ENCODE measurements at regions not wholly inside any gene's neighbourhood (a gene's known extent, or its start where the extent isn't known, plus 50 kb on each side); places are given as distances from the start of the nearest gene placed in this dataset.
A peak's percentile ranks its signal among the peaks of the same experiment; 100 is the strongest.

DNA sequence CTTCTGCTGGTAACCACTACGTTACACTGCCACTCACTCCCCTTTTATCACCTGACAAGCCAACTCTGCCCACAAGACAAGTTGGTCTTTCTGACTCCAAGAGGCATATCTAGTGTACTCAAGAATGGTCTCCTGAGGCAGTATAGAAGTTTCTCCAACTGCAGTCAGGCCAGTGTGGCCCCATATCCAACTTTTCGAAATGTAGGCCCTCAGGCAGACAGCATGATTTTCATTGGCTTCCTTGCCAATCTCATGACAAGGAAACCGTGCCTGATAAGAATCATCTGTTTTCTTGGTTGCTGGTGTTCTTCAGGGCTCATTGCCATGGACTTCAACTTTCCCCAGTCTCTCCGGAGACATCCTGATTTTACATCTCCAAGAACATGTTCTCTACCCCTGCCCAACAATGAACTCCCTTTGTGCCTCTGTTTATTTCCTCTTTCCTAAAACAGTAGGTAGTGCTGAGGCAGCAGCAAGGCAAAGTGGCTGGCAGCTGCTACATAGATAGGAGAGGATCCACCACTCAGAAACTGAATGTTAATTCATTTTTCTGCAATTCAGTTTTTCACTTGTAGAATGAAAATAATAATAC is 62.6 kb upstream of the SEMA6A start:
- H3K4me3 ChIP-seq: no peak overlapping the region
- no peaks in the 10 kb centered on the region for H3K4me1 ChIP-seq
- no peaks in the 10 kb centered on the region for H3K27me3 ChIP-seq
- H3K36me3 ChIP-seq: no peaks in the 10 kb centered on the region
- H3K9me3 ChIP-seq: no peaks in the 10 kb centered on the region
- DNase-seq: no peak
- TF ChIP-seq, protein P1, sequence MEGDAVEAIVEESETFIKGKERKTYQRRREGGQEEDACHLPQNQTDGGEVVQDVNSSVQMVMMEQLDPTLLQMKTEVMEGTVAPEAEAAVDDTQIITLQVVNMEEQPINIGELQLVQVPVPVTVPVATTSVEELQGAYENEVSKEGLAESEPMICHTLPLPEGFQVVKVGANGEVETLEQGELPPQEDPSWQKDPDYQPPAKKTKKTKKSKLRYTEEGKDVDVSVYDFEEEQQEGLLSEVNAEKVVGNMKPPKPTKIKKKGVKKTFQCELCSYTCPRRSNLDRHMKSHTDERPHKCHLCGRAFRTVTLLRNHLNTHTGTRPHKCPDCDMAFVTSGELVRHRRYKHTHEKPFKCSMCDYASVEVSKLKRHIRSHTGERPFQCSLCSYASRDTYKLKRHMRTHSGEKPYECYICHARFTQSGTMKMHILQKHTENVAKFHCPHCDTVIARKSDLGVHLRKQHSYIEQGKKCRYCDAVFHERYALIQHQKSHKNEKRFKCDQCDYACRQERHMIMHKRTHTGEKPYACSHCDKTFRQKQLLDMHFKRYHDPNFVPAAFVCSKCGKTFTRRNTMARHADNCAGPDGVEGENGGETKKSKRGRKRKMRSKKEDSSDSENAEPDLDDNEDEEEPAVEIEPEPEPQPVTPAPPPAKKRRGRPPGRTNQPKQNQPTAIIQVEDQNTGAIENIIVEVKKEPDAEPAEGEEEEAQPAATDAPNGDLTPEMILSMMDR (IDR thresholded peaks at IDR 0.05): no peak
- no peak for TF ChIP-seq POLR2A (IDR thresholded peaks at IDR 0.05)
- H3K27ac ChIP-seq: no peak overlapping the region

DNA sequence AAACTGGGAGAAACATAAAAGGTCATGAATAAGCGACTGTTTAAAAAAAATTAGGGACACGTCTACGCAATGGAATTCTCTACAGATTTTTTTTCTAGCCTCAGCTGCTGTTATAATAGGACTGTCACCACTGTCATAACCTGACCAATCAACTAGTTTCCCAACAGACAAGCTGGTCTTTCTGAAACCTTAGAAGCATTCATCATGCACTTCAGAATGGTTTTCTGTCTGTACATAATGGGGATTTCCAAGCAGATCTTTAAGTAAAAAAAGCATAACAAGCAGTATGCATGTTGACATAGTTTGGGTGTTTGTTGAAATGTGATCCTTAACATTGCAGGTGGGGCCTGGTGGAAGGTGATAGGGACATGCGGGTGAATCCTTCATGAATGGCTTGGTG is 58.3 kb upstream of the SEMA6A start:
- Histone ChIP-seq H3K36me3 (no peaks in the 10 kb centered on the region), H3K4me1 (no peaks in the 10 kb centered on the region), H3K4me3 (no peak overlapping the region), H3K9me3 (no peaks in the 10 kb centered on the region), H3K27me3 (no peaks in the 10 kb centered on the region), H3K27ac (no peak overlapping the region)
- DNase-seq: no peak
- TF ChIP-seq, protein P1 (IDR thresholded peaks at IDR 0.05): no peak
- no peak for TF ChIP-seq POLR2A (IDR thresholded peaks at IDR 0.05)

DNA sequence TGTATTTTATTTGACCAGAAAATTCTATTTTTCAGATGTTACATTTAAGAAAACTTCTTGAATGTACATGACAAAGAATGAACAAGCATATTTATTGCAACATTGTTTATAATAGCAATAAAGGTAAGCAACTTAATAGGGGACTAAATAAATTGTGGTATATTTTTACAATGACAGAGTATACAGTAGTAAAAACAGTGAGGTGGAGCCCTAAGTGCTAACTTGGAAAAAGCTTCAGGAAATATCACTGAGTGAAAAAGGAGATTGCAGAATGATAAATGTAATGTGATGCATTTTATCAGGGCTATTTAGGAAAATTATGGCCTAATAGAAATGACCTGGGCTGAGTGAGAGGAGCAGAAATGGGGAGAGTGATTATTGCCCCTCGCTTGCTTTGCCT is 56.5 kb upstream of the SEMA6A start:
- Histone ChIP-seq H3K27ac (no peak overlapping the region), H3K27me3 (no peaks in the 10 kb centered on the region), H3K36me3 (no peaks in the 10 kb centered on the region), H3K4me1 (no peaks in the 10 kb centered on the region), H3K9me3 (no peaks in the 10 kb centered on the region), H3K4me3 (no peak overlapping the region)
- TF ChIP-seq, protein P1 (IDR thresholded peaks at IDR 0.05): no peak
- DNase-seq: no peak

DNA sequence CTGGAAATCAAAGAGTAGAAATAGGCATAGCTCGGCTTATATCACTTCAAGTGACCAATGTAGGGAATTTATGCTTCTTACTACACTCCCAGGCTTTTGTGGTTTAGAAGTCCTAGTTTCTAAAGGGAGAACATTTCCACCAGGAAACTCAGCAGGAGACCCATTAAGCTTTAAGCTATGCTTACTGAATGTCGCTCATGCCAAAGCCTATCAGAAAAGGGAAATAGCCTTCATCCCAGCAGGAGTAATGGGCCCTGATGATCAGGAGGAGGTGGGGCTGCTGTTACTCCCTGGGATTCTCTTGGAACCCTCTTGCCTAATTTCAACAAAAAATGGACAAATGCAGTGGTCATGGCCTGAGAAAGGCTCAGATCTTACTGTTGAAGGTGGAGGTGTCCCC is 54.5 kb upstream of the SEMA6A start:
- no peaks in the 10 kb centered on the region for H3K9me3 ChIP-seq
- H3K27me3 ChIP-seq: no peaks in the 10 kb centered on the region
- TF ChIP-seq, protein P1 (IDR thresholded peaks at IDR 0.05): no peak
- no peak for TF ChIP-seq POLR2A (IDR thresholded peaks at IDR 0.05)
- DNase-seq: no peak
- H3K4me1 ChIP-seq: no peaks in the 10 kb centered on the region
- H3K36me3 ChIP-seq: no peaks in the 10 kb centered on the region
- H3K4me3 ChIP-seq: no peak overlapping the region
- H3K27ac ChIP-seq: no peak overlapping the region

DNA sequence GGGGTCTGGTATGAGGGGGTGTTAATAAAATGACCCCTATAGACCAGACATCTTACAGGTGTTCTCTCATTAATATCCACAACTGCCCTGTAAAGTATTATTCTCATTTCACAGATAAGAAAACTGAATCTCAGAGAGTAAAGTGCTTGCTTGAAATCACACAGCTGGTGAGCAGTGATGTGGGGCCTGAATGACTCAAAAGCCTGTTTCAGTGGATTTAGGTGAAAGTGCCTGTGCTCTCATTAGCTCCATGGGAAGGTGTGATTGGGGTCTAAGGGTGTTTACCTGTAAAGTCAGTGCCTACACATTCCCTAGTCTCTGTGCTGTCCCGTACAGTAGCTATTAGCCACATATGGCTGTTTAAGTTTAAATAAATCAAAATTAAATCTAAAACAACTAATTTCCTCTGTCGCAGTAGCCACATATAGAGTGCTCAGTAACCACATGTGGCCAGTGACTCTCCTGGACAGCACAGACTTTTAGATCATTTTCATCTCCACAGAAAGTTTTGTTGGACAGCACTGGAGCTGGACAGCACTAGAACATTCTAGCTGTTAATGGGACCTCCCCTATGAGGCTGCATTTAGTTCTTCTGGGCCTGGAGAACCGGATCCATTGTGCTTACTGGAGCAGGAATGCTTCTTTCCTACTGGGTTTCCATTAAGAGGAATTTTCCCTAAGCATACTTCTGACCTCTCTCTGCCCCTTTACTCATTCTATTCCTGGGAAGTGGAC is 52.5 kb upstream of the SEMA6A start:
- TF ChIP-seq POLR2A (IDR thresholded peaks at IDR 0.05): no peak
- TF ChIP-seq, protein P1 (IDR thresholded peaks at IDR 0.05): no peak
- H3K4me3 ChIP-seq: no peak overlapping the region

More for the DNA sequence above, 52.5 kb upstream of the SEMA6A start:
- DNase-seq: no peak
- Histone ChIP-seq H3K4me1 (no peaks in the 10 kb centered on the region), H3K27ac (peak overlapping the region in 1 of 4 donors; percentile 2), H3K9me3 (no peaks in the 10 kb centered on the region), H3K27me3 (no peaks in the 10 kb centered on the region), H3K36me3 (no peaks in the 10 kb centered on the region)

Data from Peyer's patch (tissue), 4 donors.